GM12878 (cell line): ENCODE measurements at regions not wholly inside any gene's neighbourhood (a gene's known extent, or its start where the extent isn't known, plus 50 kb on each side); places are given as distances from the start of the nearest gene placed in this dataset.

Source experiments
- ATAC-seq: fragments of 200-7000 bp; cut with Tn5 transposase; 3 replicates; pipeline ENCODE4 v1.9.1; 2020; ENCODE audit warnings: mild to moderate bottlenecking, moderate library complexity
- BruUV-seq: library from RNA; stranded (reverse); fragments of 400-500 nt; replicated peaks from 2 replicates; lab custom pipeline; 2021; lab: Mats Ljungman, UMichigan
- CTCF ChIA-PET: fragments of 300-600 bp; sonication (Branson Sonifier 250); formaldehyde crosslinking; extraction: SDS; loops from one replicate; lab custom pipeline; 2021; ENCODE audit warnings: inconsistent platforms; lab: Yijun Ruan, JAX
- POLR2A ChIA-PET: fragments of 350-600 bp; formaldehyde crosslinking; extraction: SDS; loops from one replicate; lab custom pipeline; 2021; ENCODE audit warnings: inconsistent platforms; lab: Charles Lee
- RAD21 ChIA-PET: fragments of 300-600 bp; sonication (Branson Sonifier 250); formaldehyde crosslinking; loops from one replicate; lab custom pipeline; 2023; ENCODE audit warnings: antibody characterized with exemption; ENCODE audit not compliant: unreplicated experiment; lab: Charles Lee
- SMC1A ChIA-PET: fragments of 300-600 bp; sonication (Branson Sonifier 250); formaldehyde crosslinking; loops from one replicate; lab custom pipeline; 2023; ENCODE audit not compliant: unreplicated experiment, uncharacterized antibody; lab: Charles Lee
- DNase-seq: peaks from one replicate; pipeline ENCODE4 v3.0.0-alpha.2; 2011; ENCODE audit warnings: low read depth, low spot score
- FAIRE-seq: peaks from 3 replicates; lab custom pipeline; 2011; peaks lifted over from hg19 to GRCh38; lab: Jason Lieb, UNC
- H2AFZ ChIP-seq: 2 replicates; pipeline ENCODE4 v1.6.0; 2011; ENCODE audit warnings: low read depth, low read length, control low read depth; ENCODE audit not compliant: control insufficient read depth
- H3K27ac ChIP-seq: 2 replicates; pipeline ENCODE4 v1.5.1; 2011; ENCODE audit warnings: control low read depth; ENCODE audit not compliant: control insufficient read depth, insufficient read depth
- H3K27me3 ChIP-seq, 2 experiments: replicated peaks in 1 of 2; 2 replicates each; pipeline versions ENCODE4 v1.6.0 to v1.6.1; 2011; ENCODE audit warnings: low read length in 1 of 2; ENCODE audit not compliant: control insufficient read depth in 2 of 2, insufficient read depth in 2 of 2
- H3K36me3 ChIP-seq, 2 experiments: 2 replicates each; pipeline ENCODE4 v1.5.1; 2011; ENCODE audit warnings: low read length in 1 of 2; ENCODE audit not compliant: control insufficient read depth in 2 of 2, insufficient read depth in 2 of 2
- H3K4me1 ChIP-seq: 2 replicates; pipeline ENCODE4 v1.6.1; 2011; ENCODE audit warnings: mild to moderate bottlenecking, low read length, moderate library complexity, mixed read lengths; ENCODE audit not compliant: control insufficient read depth, insufficient read depth
- H3K4me2 ChIP-seq: 2 replicates; pipeline ENCODE4 v1.6.0; 2011; ENCODE audit warnings: control low read depth; ENCODE audit not compliant: control insufficient read depth, insufficient read depth
- H3K4me3 ChIP-seq: fragments of 200-600 bp; sonication (generic); 2 replicates; pipeline ENCODE4 v1.5.1; 2016
- H3K79me2 ChIP-seq: 2 replicates; pipeline ENCODE4 v1.6.0; 2011; ENCODE audit warnings: low read length; ENCODE audit not compliant: control insufficient read depth, insufficient read depth
- H3K9ac ChIP-seq: 2 replicates; pipeline ENCODE4 v1.8.0; 2011; ENCODE audit warnings: low read length, control low read depth, mixed read lengths; ENCODE audit not compliant: control insufficient read depth, insufficient read depth
- H3K9me3 ChIP-seq: replicated peaks from 3 replicates; pipeline ENCODE4 v1.5.1; 2011; ENCODE audit warnings: mild to moderate bottlenecking, low read length; ENCODE audit not compliant: control insufficient read depth, insufficient read depth
- H4K20me1 ChIP-seq: 2 replicates; pipeline ENCODE4 v1.6.0; 2011; ENCODE audit not compliant: control insufficient read depth, insufficient read depth
- DPF2 ChIP-seq: fragments of 450-650 bp; IDR thresholded peaks from 2 replicates; pipeline ENCODE4 v1.6.1; 2017; ENCODE audit warnings: mild to moderate bottlenecking
- HDAC2 ChIP-seq: fragments of 200-600 bp; sonication (generic); IDR thresholded peaks from 2 replicates; pipeline ENCODE4 v1.6.1; 2017
- IRF5 ChIP-seq: fragments of 450-650 bp; IDR thresholded peaks from 2 replicates; pipeline ENCODE4 v1.6.1; 2017; ENCODE audit warnings: borderline replicate concordance
- LARP7 ChIP-seq: fragments of 450-650 bp; IDR thresholded peaks from 2 replicates; pipeline ENCODE4 v1.6.1; 2017; ENCODE audit warnings: mild to moderate bottlenecking
- PAX5 ChIP-seq: IDR thresholded peaks from 2 replicates; pipeline ENCODE4 v1.6.1; 2011; ENCODE audit warnings: low read depth, low read length, borderline replicate concordance
- POU2F2 ChIP-seq: IDR thresholded peaks from 3 replicates; pipeline ENCODE4 v1.6.1; 2011; ENCODE audit warnings: low read depth, mild to moderate bottlenecking, low read length, borderline replicate concordance
- RAD51 ChIP-seq: fragments of 450-650 bp; IDR thresholded peaks from 2 replicates; pipeline ENCODE4 v1.6.1; 2016; ENCODE audit warnings: moderate library complexity, mild to moderate bottlenecking, inconsistent platforms
- REST ChIP-seq: IDR thresholded peaks from 2 replicates; pipeline ENCODE4 v1.6.1; 2012; ENCODE audit warnings: mild to moderate bottlenecking, low read depth, low read length
- WGBS: methylation state at CpG from one replicate; pipeline ENCODE4 v1.1.6; 2016; ENCODE audit warnings: low lambda C conversion rate; ENCODE audit not compliant: insufficient replicate concordance, insufficient coverage; ENCODE audit errors: missing lambda C conversion rate; 5-methylcytosine and 5-hydroxymethylcytosine counted together
- in situ Hi-C: fragments of 300-500 bp; cut with MboI; formaldehyde crosslinking; loops from 9 replicates; pipeline ENCODE4 v1.14.3; 2018; ENCODE audit warnings: mixed read lengths
- intact Hi-C: fragments of 100-400 bp; cut with micrococcal nuclease; formaldehyde crosslinking; loops from one replicate; pipeline ENCODE4 v1.14.2; 2022; ENCODE audit not compliant: unreplicated experiment
- TF ChIP-seq, protein P1 (sequence below): fragments of 450-650 bp; conservative IDR thresholded peaks from 2 replicates; pipeline ENCODE4 v1.6.1; 2017; ENCODE audit warnings: mild to moderate bottlenecking, moderate library complexity
- TF ChIP-seq, protein P2 (sequence below): IDR thresholded peaks from 2 replicates; pipeline ENCODE4 v1.6.1; 2011; ENCODE audit warnings: low read depth, mild to moderate bottlenecking, low read length, moderate library complexity, borderline replicate concordance; ENCODE audit errors: extremely low read depth

GRCh38 chr5:27969157-27969556 lies 930.8 kb upstream of the CDH9 start:
- no peaks in the 10 kb centered on the region for H3K36me3 ChIP-seq
- FAIRE-seq (no peak), ATAC-seq (no peak), DNase-seq (no peak)
- ChIA-PET RAD21 (no interaction called here), SMC1A (interaction anchor here (0.5 to 0.7 kb wide), 2 partner anchors 290 to 779 kb away, joined by 3 to 4 read pairs; no protein-coding TSS in a partner anchor), CTCF (interaction anchor here (0.9 kb wide), 1 partner anchor 12 kb away, joined by 3 read pairs; no protein-coding TSS in a partner anchor), POLR2A (no interaction called here)
- no peaks in the 10 kb centered on the region for H3K27me3 ChIP-seq
- TF ChIP-seq POU2F2 = no peak
- TF ChIP-seq PAX5 = no peak
- TF ChIP-seq RAD51 = no peak
- TF ChIP-seq LARP7 = no peak
- no peaks in the 10 kb centered on the region for H3K79me2 ChIP-seq
- in situ Hi-C loops (no loop called here), intact Hi-C loops (no loop called here)
- H3K9me3 ChIP-seq = no peaks in the 10 kb centered on the region
- H3K9ac ChIP-seq = no peak overlapping the region
- BruUV-seq = no TSS peak
- H3K4me3 ChIP-seq = no peak overlapping the region
- H3K27ac ChIP-seq = no peak overlapping the region
- no peaks in the 10 kb centered on the region for H4K20me1 ChIP-seq
- no peak overlapping the region for H3K4me2 ChIP-seq
- H2AFZ ChIP-seq = no peak overlapping the region
- no peaks in the 10 kb centered on the region for H3K4me1 ChIP-seq

- Histone ChIP-seq H3K9me3 (no peaks in the 10 kb centered on the region), H3K4me3 (no peak overlapping the region), H2AFZ (no peak overlapping the region), H3K79me2 (no peaks in the 10 kb centered on the region), H3K4me1 (no peaks in the 10 kb centered on the region), H3K36me3 (no peaks in the 10 kb centered on the region), H3K27ac (no peak overlapping the region), H3K9ac (no peak overlapping the region), H3K27me3 (no peaks in the 10 kb centered on the region), H3K4me2 (no peak overlapping the region), H4K20me1 (no peaks in the 10 kb centered on the region)
- WGBS = 20% methylated on average over 7 of the region's 7 CpGs
- in situ Hi-C loops (no loop called here), intact Hi-C loops (no loop called here)
- DNase-seq (no peak), ATAC-seq (no peak), FAIRE-seq (no peak)
- SMC1A ChIA-PET = no interaction called here
- RAD21 ChIA-PET = no interaction called here
- POLR2A ChIA-PET = no interaction called here
- BruUV-seq = no TSS peak
- CTCF ChIA-PET = no interaction called here
- TF ChIP-seq, protein P1, sequence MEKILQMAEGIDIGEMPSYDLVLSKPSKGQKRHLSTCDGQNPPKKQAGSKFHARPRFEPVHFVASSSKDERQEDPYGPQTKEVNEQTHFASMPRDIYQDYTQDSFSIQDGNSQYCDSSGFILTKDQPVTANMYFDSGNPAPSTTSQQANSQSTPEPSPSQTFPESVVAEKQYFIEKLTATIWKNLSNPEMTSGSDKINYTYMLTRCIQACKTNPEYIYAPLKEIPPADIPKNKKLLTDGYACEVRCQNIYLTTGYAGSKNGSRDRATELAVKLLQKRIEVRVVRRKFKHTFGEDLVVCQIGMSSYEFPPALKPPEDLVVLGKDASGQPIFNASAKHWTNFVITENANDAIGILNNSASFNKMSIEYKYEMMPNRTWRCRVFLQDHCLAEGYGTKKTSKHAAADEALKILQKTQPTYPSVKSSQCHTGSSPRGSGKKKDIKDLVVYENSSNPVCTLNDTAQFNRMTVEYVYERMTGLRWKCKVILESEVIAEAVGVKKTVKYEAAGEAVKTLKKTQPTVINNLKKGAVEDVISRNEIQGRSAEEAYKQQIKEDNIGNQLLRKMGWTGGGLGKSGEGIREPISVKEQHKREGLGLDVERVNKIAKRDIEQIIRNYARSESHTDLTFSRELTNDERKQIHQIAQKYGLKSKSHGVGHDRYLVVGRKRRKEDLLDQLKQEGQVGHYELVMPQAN = no peak
- TF ChIP-seq REST = no peak
- TF ChIP-seq RAD51 = no peak
- TF ChIP-seq HDAC2 = no peak
- TF ChIP-seq DPF2 = no peak
- no peak for TF ChIP-seq IRF5
- TF ChIP-seq, protein P2, sequence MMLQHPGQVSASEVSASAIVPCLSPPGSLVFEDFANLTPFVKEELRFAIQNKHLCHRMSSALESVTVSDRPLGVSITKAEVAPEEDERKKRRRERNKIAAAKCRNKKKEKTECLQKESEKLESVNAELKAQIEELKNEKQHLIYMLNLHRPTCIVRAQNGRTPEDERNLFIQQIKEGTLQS = no peak
Observed at GRCh38 chr5:27963050-27963783, 924.8 kb upstream of the CDH9 start.
